Large intestine (tissue), 3 donors: ENCODE measurements at regions not wholly inside any gene's neighbourhood (a gene's known extent, or its start where the extent isn't known, plus 50 kb on each side); places are given as distances from the start of the nearest gene placed in this dataset.

Experiments used
- DNase-seq, 2 donors: peaks; one replicate each; pipeline versions ENCODE4 v3.0.0 to v3.0.0-alpha.2; 2013
- H3K27ac ChIP-seq: one replicate; pipeline ENCODE4 v1.5.1; 2013; ENCODE audit warnings: low read length
- H3K27me3 ChIP-seq: 2 replicates; pipeline ENCODE4 v1.6.1; 2013; ENCODE audit warnings: low read length; ENCODE audit not compliant: control insufficient read depth, insufficient read depth
- H3K36me3 ChIP-seq: 2 replicates; pipeline ENCODE4 v1.6.1; 2013; ENCODE audit warnings: low read length; ENCODE audit not compliant: control insufficient read depth, insufficient read depth
- H3K4me1 ChIP-seq: one replicate; pipeline ENCODE4 v1.6.1; 2013; ENCODE audit warnings: low read length; ENCODE audit not compliant: control insufficient read depth, insufficient read depth
- H3K4me3 ChIP-seq: one replicate; pipeline ENCODE4 v1.5.1; 2013; ENCODE audit warnings: low read length
- H3K9me3 ChIP-seq: one replicate; pipeline ENCODE4 v1.6.1; 2013; ENCODE audit warnings: mild to moderate bottlenecking, low read depth, low read length, moderate library complexity; ENCODE audit not compliant: control insufficient read depth
- WGBS: methylation state at CpG from one replicate; pipeline ENCODE4 v1.1.5; 2013; ENCODE audit warnings: low lambda C conversion rate; ENCODE audit not compliant: insufficient coverage; 5-methylcytosine and 5-hydroxymethylcytosine counted together

DNA sequence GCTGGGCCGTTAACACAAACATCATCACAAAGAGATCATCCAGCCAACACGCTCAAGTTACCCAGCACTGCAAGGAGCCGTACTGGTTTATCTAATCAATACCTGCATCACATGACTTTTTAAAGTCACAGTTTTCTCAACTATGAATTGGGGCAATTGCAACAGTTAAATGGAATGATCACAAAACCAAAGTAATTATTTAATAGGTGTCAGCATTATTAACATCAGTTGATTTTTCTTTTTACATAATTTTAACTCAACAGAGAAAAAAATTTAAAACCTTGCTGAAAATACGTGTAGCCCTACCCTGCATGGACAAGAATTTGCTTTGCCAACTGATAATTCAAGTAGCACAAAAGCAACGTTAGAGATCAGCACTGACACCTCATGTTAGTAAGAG, 95.7 kb upstream of the SOX9 start:
- peaks cover 12% of the 10 kb centered on the region for H3K27me3 ChIP-seq
- no peak for DNase-seq
- WGBS = 40% methylated on average over 1 of the region's 5 CpGs
- H3K36me3 ChIP-seq = no peaks in the 10 kb centered on the region
- no peak overlapping the region for H3K27ac ChIP-seq
- no peak overlapping the region for H3K4me3 ChIP-seq
- no peaks in the 10 kb centered on the region for H3K9me3 ChIP-seq
- peaks cover 7% of the 10 kb centered on the region for H3K4me1 ChIP-seq

DNA sequence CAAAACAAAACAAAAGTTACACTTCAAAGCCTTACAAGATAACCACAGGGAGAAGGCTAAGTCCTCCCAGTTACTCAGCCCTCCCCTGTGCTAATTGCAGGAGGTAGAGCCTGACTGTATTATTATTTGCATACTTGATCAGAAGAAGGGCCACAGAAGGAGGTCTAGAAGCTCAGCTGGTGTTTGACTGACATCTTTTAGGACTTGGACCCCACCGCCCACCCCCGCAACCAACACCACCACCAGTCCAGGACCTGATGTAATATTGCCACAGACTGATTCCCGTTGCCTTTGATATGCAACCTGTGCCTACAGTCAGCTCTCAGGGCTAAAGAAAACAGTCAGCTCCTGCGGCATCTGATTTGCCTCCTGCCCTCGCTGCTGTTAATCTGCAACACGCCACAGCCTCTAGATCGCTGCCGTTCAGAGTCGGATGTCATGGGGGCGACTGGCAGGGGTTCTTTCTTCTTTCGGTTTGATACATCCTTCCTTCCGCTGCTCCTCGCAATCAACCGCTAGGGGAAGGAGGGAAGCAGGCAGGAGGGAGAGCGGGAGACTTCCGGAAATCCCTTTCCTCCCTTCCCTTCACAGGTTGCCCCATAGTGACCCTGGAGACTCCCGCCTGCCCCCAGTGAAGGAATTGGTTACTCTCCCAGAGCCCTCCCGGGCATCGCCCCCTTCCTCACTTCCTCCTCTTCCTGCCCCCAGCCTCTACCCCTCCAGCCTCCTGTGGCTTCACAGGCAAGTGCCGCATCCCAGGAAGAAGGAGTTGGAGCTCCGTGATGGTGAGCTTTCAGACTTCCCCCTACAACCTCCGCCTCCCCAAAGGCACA, 90.5 kb upstream of the SOX9 start:
- peak; percentile 32 to 78 for DNase-seq
- peak overlapping the region; percentile 39 for H3K4me3 ChIP-seq
- peaks cover 7% of the 10 kb centered on the region for H3K4me1 ChIP-seq
- H3K27me3 ChIP-seq = peaks cover 9% of the 10 kb centered on the region
- H3K36me3 ChIP-seq = no peaks in the 10 kb centered on the region
- no CpG with 5 or more reads among the region's 22 CpGs for WGBS
- H3K27ac ChIP-seq = no peak overlapping the region
- H3K9me3 ChIP-seq = no peaks in the 10 kb centered on the region

DNA sequence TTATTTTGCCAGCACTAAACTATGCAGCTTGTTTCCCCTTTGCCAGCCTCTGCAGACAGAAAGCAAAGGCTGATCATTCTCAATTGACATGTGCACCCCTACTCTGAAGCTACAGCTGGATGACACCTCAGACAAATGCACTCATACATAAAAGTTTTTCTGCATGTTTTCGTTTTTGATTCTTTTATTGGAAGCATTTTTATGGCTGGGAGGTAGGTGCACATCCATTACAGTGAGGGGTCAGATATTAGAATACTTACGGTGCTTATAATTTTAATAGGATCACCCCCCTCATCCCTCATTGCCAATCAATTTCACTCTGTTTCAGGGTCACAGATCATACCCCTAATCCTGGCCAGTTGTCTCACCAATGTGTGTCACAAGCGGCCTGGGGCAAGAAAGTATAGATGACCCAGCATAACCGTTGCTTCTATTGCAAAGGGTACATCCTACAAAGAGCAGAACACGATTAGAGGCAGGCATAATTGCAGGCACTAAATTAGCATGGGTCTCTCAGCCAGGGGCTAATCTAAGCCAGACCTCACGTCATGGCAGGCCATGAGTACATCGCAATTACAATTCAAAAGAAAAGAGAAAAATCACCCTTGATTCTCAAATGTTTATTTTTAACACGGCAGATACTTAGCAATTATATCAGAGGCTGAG, 89.5 kb upstream of the SOX9 start:
- H3K36me3 ChIP-seq = no peaks in the 10 kb centered on the region
- WGBS = 100% methylated on average over 1 of the region's 8 CpGs

DNA sequence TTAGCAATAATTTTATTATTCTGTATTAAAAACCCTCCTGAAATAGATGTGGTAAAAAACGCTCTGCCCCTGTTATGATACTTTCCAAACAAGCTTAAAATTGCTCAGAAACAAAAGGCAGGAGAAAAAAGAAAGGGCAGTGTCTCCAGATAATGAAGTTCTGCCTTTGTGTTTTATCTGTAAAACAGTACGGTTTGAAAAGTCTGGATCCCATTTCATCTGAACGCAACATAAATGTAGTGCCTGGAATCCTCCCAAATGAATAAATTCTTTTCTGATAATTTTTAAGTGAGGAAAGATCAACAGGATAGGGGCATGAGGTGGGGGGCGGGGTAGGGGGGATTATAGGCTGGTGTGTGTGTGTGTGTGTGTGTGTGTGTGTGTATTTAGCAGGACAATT, 87.5 kb upstream of the SOX9 start:
- H3K27ac ChIP-seq = no peak overlapping the region
- no peaks in the 10 kb centered on the region for H3K9me3 ChIP-seq
- 57% methylated on average over 1 of the region's 4 CpGs for WGBS
- no peaks in the 10 kb centered on the region for H3K36me3 ChIP-seq
- no peak overlapping the region for H3K4me3 ChIP-seq
- DNase-seq = no peak
- H3K4me1 ChIP-seq = peaks cover 7% of the 10 kb centered on the region
- no peaks in the 10 kb centered on the region for H3K27me3 ChIP-seq

More for the DNA sequence above, 89.5 kb upstream of the SOX9 start:
- Histone ChIP-seq H3K4me1 (peaks cover 7% of the 10 kb centered on the region), H3K27ac (no peak overlapping the region), H3K9me3 (no peaks in the 10 kb centered on the region), H3K27me3 (peaks cover 9% of the 10 kb centered on the region), H3K4me3 (no peak overlapping the region)
- no peak for DNase-seq

DNA sequence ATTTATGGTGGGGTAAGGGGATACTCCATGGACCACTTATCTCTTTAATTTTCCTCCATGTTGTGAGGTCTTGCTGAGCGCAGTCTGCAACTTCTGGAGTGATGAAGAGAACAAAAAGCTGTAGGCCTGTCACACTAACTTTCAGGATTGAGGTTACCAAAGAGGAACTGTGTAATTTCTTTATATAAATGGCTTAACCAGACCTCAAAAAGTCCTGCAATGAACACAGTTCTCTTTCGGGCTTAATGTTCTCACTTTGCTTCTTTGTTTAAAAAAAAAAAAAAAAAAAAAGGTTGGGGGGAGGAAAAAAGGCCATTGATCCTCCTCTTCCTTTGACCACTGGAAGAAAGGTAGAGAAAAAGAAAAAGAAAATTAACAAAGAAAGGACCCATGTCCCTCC, 86.8 kb upstream of the SOX9 start:
- no peaks in the 10 kb centered on the region for H3K36me3 ChIP-seq
- no peaks in the 10 kb centered on the region for H3K9me3 ChIP-seq
- WGBS = no CpG with 5 or more reads among the region's 2 CpGs
- peaks cover 7% of the 10 kb centered on the region for H3K4me1 ChIP-seq
- no peak overlapping the region for H3K27ac ChIP-seq
- H3K27me3 ChIP-seq = no peaks in the 10 kb centered on the region
- DNase-seq = no peak
- no peak overlapping the region for H3K4me3 ChIP-seq

DNA sequence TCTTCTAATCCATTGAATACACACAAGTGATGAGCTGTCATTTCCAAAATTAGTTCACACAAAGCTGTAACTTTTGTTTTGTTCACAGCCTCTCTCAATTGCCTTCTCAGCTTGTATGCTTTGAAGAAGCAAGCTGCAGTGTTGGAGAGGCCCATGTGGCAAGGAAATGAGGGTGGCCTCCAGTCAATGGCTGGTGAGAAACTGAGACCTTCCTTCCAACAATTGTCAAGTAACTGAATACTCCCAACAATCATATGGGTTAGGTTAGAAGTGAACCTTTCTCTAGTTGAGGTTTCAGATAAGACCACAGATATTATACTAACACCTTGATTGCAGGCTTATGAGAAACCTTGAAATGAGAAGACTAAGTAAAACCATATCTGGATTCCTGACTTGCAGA, 82.4 kb upstream of the SOX9 start:
- Histone ChIP-seq H3K4me1 (no peaks in the 10 kb centered on the region), H3K27me3 (no peaks in the 10 kb centered on the region), H3K9me3 (no peaks in the 10 kb centered on the region), H3K27ac (no peak overlapping the region), H3K36me3 (no peaks in the 10 kb centered on the region), H3K4me3 (no peak overlapping the region)
- DNase-seq = no peak

DNA sequence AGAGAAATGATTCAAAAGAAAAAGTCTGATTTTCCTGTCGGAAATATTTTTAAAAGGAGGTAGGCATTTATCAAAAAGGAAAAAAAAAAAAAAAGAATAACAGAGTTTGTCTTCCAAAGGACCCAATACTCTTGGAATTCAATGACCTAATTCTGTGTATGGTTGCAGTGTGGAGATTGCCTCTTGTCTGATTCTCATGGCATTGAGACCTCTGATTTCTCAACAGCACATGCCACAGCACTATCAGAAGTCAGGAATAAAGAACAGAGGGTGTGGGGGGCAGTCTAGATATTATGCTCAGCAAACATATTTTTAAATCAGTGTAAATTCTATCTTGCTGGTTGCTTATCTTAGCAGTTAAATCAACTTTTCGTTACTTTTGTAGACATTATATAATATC, 81.3 kb upstream of the SOX9 start:
- Histone ChIP-seq H3K4me1 (no peaks in the 10 kb centered on the region), H3K36me3 (no peaks in the 10 kb centered on the region), H3K9me3 (no peaks in the 10 kb centered on the region), H3K4me3 (no peak overlapping the region), H3K27me3 (no peaks in the 10 kb centered on the region), H3K27ac (no peak overlapping the region)
- DNase-seq = no peak
- WGBS = no CpG with 5 or more reads among the region's 2 CpGs

DNA sequence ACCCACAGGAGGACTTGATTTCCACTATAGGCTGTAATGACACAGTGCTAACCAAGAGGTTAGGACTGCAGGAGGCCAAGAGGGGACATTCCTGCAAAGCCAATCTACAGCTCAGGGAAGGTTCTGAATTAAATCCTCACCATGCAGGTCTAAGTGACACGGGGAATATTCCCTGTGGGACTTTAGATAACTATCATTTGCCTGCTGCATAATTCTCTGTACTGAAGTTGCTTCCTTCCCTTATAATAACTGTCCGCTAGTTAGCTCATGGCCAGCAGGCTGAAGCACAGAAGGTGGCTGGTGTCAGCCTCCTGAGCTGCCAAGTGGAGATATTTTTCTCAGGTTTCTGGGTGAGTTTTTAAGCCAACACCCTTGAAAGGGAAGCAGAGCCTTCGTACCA, 74.6 kb upstream of the SOX9 start:
- Histone ChIP-seq H3K9me3 (no peaks in the 10 kb centered on the region), H3K27me3 (peaks cover 3% of the 10 kb centered on the region), H3K4me3 (no peak overlapping the region), H3K4me1 (no peaks in the 10 kb centered on the region), H3K36me3 (no peaks in the 10 kb centered on the region), H3K27ac (no peak overlapping the region)
- no CpG with 5 or more reads among the region's 3 CpGs for WGBS
- DNase-seq = no peak

DNA sequence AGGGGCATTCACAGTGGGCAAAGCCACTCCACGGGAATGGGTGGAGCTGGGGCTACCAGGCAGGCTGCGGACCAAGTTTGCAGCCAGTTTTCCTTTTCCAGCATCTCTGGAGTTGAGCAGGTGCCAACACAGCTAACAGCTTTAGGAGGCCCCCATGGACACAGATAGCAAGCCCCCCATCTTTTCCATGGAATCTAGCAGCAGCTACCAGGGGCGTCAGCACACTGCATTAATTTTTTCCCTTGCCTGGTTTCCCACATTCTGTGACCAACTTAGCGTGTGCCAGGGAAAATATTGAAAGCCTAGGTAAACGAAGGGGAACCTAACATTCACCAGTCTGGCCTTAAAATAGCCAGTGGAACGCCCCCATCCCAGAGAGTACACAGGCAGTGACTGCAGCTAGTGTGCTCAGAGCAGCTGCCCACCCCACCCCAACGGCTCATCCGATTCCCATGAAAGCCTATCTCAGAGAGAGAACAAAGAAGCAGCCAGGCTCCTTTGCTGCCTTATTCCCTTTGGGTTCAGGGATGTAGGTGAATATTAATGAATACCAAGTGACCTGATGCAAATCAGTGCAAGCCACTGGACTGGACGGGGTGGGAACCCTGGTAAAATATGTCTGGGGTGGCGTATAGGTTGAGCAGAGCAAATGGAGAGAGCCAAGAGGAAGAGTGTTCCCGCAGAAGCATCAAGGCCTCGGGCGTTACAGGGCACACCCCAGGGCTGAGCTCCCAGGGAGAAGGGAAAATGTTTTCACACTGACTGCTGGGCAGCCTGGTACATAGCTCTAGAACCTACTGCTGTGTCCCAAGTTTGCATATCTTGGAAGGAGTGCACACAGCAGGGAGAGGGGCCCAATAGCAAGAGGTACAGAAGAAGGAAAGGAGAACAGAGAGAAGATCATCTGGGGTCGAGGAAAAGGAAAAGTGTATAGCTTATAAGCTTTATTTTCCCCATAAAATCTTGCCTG, 73.9 kb upstream of the SOX9 start:
- no peak overlapping the region for H3K4me3 ChIP-seq
- H3K9me3 ChIP-seq = no peaks in the 10 kb centered on the region
- H3K4me1 ChIP-seq = no peaks in the 10 kb centered on the region
- WGBS = no CpG with 5 or more reads among the region's 14 CpGs
- no peak overlapping the region for H3K27ac ChIP-seq
- no peak for DNase-seq
- no peaks in the 10 kb centered on the region for H3K36me3 ChIP-seq
- peaks cover 3% of the 10 kb centered on the region for H3K27me3 ChIP-seq

DNA sequence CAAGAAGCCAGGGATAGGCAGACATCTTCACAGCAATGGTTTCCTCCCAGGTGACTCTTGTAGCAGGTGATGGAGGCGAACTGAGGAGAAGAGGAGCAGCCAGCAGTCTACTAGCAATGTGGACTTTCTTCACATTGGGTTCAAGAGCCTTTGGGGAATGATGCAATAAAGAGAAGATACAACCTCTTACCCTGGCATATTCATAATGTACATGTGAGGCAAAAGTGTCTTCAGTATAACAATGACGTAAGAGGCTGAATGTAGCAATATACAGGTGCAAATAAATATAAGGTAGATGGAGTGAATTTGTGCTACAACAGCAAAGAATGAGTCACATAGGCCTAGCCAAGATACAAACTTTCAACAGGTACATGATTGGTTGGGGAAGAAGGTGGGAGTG, 70.9 kb upstream of the SOX9 start:
- no peaks in the 10 kb centered on the region for H3K36me3 ChIP-seq

More for the DNA sequence above, 70.9 kb upstream of the SOX9 start:
- no peaks in the 10 kb centered on the region for H3K9me3 ChIP-seq
- no peak overlapping the region for H3K27ac ChIP-seq
- WGBS = 57% methylated on average over 1 of the region's 2 CpGs
- no peak overlapping the region for H3K4me3 ChIP-seq
- H3K4me1 ChIP-seq = no peaks in the 10 kb centered on the region
- H3K27me3 ChIP-seq = peaks cover 19% of the 10 kb centered on the region
- DNase-seq = no peak
